ENCODE measurements at regions not wholly inside any gene's neighbourhood (a gene's known extent, or its start where the extent isn't known, plus 50 kb on each side); places are given as distances from the start of the nearest gene placed in this dataset.
A peak's percentile ranks its signal among the peaks of the same experiment; 100 is the strongest.

GRCh38 chr1:209318181-209319056 lies 265.1 kb upstream of the CAMK1G start:
- DNase-seq: no peak

DNA sequence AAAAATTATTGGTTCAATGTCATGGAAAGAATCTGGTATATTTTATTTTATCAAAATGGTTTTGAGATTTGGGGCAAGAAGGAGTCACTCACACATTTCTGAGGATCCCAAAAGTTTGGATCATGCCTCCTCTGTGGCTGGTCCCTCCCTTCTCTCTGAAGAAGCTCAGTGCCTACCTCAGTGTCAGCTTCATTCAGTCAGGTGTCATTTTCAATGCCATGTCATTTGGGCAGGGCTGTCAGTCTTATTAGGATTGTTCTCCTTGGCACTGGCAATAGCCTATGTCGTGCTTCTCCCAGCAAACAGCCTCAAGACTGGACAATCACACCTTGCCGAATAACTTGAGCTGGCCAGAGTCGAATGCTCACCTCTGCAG lies 264.5 kb upstream of the CAMK1G start:
- no peak for DNase-seq

- no peak for DNase-seq
Measured at GRCh38 chr1:209319549-209319948, 264.0 kb upstream of the CAMK1G start.

DNA sequence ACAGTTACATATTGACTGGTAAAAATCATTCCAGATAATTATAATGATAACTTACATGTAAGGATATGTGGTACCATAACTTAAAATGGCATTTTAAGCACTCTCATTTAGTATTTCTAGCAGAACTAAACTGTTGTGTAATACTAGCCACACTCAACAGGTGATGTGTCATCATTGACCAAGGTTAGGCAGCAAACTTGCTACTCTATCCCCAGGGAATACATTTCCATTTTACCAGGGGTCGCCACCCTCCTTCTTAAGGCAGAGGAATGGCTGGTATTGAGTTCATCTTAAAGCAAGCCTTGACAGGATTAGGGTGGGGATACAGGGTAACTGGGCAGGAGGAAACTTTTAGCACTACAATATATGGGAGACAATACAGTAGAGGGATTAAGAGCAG lies 259.8 kb upstream of the CAMK1G start:
- DNase-seq: no peak

DNA sequence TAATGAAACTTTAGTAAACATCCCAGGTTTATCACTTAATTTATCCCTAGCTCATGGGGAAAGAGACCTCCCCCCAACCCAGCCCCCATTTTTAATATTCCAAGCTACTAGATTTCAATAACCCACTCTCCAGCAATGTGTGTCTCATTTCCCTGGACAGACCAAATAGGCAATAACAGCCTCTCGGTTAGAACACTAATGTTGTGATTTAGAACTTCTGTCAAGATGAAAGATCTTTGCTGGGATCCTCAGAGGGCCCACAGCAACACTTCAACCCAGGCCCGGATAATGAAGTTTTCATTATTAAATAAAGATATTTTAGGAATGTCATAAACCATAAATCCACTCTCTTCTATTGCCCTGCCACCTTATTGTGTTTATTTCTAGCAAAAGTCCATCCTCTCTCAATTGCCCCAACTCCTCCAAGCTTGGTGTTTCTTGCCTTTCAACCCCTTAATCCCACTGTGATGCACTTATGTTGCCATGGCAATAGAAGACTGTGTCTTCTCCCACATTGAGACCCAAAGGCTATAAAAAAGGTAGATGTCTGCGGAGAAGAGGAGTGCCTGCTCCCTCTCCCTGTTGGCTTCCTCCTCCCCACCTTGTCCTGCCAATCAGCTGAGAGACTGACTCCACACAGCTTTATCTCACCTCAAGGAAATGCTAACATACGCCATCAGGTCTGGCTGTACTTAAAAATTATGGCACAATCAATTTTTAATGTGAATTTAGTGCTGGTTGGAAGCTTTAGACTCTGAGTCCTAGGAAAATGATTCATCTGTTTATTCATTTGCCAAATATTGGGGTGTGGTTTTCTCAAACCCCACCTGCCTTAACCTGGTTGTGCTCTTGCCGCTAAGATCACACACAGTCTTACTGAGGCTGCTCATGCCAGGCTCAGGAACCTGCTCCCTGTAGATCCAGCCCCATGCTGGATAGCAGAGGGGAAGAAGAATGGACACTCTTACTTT lies 258.3 kb upstream of the CAMK1G start:
- DNase-seq: no peak

DNA sequence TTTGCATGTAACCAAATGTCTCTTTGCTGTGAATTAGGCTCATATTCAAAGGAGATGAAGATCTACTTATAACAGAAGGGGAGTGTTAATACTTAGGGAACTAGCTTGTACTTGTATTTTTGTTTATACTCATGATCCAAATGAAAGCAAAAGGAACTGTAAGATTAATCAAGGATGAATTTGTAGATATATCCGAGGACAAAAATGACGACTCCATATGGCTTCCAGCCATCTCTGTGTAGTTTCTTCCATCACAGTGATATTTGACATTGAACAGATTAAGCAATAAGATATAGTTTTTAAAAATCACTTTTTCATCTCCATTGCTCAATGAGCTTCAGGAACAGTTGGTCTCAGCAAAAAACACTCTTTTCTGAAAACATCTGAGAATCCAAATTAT lies 257.4 kb upstream of the CAMK1G start:
- DNase-seq: no peak

GRCh38 chr1:209326831-209327230 lies 256.7 kb upstream of the CAMK1G start:
- DNase-seq: no peak

DNA sequence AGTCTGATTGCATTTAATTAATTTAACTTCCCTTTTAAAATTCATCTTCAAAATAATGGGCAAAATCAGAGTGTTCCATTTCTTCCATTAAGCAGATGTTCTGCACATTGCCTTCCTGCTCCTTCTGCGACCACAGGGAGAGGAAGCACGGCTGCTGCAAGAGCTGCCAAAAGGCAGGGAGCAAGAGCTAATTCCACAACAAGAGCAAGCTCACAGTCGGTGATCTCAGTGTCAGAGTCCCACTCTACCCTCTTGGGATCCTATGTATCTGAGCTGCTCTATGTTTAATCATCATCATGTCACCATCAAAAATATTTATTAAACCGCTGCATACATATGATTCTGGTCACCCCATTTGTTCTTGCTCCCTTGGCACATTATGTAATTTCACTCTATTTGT lies 255.3 kb upstream of the CAMK1G start:
- no peak for DNase-seq

- DNase-seq: no peak
Measured at GRCh38 chr1:209335178-209335577, 248.3 kb upstream of the CAMK1G start.

DNA sequence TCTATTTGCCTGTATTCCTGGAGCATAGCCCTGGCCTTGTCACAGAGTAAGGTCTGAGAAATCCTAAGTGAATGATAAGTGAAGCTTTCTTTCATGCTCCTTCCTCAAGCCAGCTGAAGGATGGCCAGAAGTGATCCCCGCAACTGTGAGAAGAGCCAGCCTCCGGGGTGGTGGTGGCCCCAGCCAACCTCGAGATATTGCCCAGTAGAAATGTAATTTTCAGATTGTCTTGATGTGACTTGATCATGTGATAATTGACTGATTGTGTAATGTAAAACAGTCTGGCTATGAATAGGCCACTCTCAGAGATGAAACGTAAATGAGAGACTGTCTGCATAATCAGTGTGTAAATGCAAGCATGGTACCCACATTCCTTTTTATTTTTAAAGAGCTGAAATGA lies 242.4 kb upstream of the CAMK1G start:
- DNase-seq: no peak

DNA sequence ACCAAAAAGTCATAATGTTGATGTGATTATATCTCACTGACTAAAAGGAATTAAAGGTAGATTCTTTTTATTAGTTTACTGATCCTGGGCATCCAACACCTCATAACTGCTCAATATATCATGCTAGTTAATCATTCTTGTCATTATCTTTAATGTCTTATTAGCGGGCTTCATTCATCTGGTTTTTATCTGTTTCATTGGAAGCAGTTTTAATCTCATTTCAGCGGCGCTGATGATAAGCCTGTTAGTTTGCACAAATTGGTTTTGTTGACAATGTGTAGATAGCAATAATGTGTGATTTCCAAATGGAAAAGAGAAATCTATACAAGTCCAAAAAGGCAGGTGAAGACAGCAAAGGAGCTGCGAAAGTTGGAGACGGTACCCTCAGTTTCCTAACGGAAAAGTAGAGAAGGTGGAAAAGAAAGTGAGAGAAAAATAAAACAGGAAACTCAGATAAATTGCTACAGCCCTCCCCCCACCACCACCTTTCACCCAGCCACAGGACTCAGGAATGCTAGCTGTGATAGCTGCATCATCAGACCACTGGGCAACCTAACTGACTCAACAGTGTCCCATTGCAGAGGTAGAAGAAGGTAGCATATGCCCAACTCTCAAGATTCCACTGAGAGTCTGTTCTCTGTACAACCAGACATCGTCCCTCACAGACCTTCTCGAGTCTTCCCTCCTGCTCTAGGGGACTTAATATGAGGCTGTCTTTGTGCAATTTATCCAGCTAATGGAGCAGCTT lies 241.7 kb upstream of the CAMK1G start:
- DNase-seq: no peak

DNA sequence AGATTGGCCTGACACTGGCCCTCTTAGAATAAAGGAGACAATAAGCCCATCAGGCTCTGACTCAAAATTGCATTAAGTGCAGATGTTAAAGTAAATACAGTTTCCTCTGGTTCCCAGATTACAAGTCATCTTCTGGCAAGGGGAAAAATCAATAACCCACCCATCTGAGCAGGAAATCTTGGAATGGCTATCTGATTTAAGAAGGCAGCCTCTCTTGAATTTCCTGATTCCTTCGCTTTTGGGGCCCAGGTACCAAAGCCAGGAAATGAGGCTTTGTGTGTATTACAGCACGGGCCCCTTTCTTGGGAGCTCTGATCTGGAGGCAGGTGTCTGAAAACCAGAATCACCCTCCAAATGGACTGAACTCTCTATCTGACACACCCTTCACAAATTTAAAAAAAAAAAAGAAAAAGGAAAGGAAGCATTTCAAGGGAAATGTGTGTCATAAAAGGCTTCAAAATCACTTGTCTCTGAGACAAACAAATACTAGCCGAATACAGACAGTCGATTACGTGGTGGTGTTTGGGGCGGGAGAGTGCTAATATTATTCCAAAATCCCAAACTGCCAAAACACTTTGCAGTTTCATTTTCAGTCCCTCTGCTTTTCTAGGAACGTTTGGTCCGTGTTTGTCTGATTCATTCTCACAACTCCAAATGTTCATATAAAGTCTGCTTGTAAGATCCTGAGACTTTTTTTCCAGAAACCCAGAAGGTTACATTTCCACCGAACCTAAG lies 240.9 kb upstream of the CAMK1G start:
- DNase-seq: no peak

DNA sequence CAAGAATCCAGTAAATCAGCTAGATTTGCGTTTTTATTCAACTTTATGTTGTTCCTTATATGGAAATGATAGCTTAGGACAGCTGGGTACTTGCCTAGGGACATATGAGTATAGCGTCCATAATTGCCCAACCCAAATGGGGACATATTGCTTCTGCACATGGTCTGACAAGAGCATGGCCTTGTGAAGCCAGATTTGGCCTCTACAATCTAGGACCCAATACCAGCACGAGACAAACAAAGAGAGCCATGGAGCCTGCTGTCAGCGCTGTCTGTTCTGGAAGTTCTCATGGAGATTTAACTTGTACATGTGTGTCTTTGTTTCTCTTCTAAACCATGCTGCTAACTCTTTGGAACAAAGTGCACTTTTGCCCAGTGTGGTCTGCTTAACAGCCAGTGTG lies 240.0 kb upstream of the CAMK1G start:
- DNase-seq: no peak

DNA sequence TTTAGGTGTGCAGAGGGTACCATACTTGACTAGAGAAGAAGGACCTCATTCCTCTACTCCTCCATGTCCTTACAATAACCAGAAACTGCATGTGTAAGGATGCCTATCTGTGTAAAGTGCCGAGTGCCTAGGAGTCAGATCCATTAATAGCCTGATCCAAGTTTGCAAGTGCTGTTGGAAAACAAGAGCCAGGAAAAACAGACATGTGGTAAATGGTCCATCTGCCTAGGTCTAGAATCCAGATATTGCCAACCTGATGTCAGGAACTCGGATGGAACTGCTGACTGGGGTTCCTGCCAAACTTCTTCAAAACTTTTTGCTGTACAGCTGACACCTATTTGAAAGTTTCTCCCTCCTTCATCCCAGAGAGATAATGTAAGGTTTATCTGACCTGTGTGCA lies 239.4 kb upstream of the CAMK1G start:
- DNase-seq: no peak

GRCh38 chr1:209349363-209350308 lies 233.9 kb upstream of the CAMK1G start:
- no peak for DNase-seq

DNA sequence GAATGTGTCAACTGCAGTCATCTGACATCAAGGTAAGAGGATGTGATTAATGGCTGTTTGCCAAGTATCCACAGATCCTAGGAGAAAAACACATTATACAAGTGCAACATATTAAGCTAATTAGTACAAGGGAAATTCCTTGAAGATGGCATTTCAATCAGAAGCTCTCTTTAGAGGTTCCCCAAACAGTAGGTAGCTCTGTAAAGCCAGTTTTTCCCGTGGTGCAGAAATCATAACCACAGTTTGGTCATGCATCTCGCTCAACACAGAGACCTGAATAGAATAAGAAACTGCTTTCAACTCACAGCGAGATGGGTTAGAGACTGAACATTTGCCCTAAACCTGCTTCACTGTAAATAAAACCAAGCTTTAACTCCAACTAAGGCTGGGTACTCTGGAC lies 230.5 kb upstream of the CAMK1G start:
- DNase-seq: no peak

DNA sequence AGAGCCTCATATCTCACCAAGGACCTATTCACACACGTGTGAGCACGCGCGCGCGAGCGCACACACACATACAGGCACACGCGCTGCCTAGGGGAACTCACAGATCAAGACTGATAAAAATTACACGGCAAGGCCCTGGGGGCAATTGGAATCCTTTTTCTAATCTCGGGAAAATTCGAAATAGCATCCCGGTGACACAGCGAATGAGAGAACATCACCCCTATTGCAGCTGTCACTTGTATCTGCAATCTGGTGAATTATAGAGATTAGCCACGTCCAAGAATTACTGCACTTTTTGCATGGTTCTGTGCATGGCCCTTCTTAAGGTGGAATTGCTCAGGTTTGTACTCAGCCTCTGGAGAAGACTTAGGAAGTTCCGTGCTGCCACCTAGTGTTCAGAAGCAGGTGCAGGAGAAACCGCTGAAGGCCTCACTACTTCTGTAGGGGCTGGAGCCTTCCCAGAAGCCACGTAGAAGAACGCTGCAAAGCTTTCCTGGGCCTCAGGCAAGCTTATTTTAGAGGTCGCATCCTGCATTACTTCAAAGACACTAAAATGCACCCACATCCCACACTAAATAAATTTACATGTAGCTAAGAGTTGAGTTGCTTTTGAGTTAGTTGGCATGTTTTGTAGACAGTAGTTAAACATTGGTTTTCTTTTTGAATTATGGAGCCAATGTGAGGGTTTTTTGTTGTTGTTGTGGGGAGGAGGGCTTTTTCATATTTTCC lies 229.2 kb upstream of the CAMK1G start:
- peak; percentile 23 for DNase-seq

DNA sequence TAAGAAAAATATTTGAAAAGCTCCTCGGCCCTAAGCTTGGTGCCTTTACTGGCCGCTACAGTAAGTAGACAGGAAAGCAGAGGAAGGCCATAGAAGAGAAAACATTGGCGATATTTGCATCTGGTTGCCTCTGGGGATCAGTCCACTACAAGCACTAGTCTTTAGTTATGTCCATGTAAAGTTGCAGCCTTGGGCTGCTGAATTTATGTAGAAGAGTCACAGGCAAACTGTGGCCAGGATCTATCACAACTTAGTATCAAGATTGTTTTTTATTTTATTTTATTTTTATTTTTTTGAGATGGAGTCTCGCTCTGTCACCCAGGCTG lies 228.7 kb upstream of the CAMK1G start:
- no peak for DNase-seq

GRCh38 chr1:209355415-209355814 lies 228.1 kb upstream of the CAMK1G start:
- no peak for DNase-seq

DNA sequence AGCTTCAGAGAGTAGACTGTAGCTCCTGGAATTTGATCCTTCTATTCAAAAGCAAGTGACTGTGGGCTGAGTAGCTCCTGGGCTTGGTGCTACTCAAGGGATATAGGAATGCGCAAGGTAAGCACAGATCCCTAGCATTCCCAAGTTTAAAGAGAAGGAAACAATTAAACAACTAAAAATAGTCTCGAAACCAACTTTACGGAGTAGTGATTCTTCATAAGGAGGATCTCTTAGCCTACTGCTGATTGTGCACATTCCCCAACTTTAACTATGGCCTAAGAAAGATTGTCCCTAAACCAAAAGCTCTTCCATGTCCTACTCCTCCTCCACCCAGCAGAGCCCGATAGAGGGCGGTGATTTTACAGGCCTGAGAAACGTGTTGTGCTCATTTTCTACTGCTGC lies 226.5 kb upstream of the CAMK1G start:
- DNase-seq: no peak

DNA sequence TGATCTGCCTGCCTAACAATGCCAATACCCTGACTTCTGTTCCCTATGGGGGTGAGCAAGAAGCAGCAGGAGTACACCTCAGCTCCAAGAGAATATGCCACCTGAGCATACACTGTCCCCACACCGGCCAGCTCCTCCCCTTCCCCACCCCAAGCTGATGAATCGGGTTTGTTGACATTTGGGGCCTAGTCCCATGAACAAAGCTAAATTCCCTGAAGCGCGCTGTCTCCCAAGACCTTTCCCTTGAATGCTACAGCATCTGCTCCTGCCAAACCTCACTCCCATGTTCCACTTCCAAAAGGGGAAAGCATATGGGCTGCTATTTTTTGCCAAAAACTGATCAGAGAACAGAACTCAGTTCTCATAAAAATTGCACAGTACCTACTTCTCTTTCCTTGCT lies 220.4 kb upstream of the CAMK1G start:
- no peak for DNase-seq
